ENCODE measurements at regions not wholly inside any gene's neighbourhood (a gene's known extent, or its start where the extent isn't known, plus 50 kb on each side); places are given as distances from the start of the nearest gene placed in this dataset.
"Not testable (repeated sequence)": the region's sequence is repeated elsewhere in the genome, so short reads cannot be mapped to it uniquely, and the experiment has no call there.

GRCh38 chr3:147113293-147114044, 292.9 kb downstream of the ZIC4 start:
- intact Hi-C loops (cut with micrococcal nuclease): no loop called here
- Histone ChIP-seq H3K27ac (ENCODE audit: low read depth, low read length) (no peak overlapping the region), H3K4me3 (ENCODE audit: low read length in 2 of 2) (no peak overlapping the region), H3K36me3 (ENCODE audit: insufficient read depth, low read length) (no peaks in the 10 kb centered on the region), H3K27me3 (ENCODE audit: insufficient read depth, low read length) (no peaks in the 10 kb centered on the region), H3K9me3 (ENCODE audit: control insufficient read depth in 1 of 2, low read length in 2 of 2) (no peaks in the 10 kb centered on the region), H3K4me1 (ENCODE audit: insufficient read depth, low read length) (no peaks in the 10 kb centered on the region)
- DNase-seq: no peak
- POLR2A ChIA-PET (ENCODE audit: partially characterized antibody): no interaction called here
- H3K27me3 Mint-ChIP-seq: no peaks in the 10 kb centered on the region
- H3K4me3 Mint-ChIP-seq: no peak overlapping the region
- H3K36me3 Mint-ChIP-seq: no peaks in the 10 kb centered on the region
- no peak overlapping the region for H3K27ac Mint-ChIP-seq
- H3K4me1 Mint-ChIP-seq: no peaks in the 10 kb centered on the region
- CTCF ChIA-PET (ENCODE audit: partially characterized antibody): no interaction called here
- peaks cover 0 to 8% (median 2%) of the 10 kb centered on the region in 8 donors for H3K9me3 Mint-ChIP-seq

- ChIA-PET POLR2A (ENCODE audit: partially characterized antibody) (no interaction called here), CTCF (ENCODE audit: partially characterized antibody) (no interaction called here)
- Histone ChIP-seq H3K9me3 (ENCODE audit: control insufficient read depth in 1 of 2, low read length in 2 of 2) (no peaks in the 10 kb centered on the region), H3K27me3 (ENCODE audit: insufficient read depth, low read length) (no peaks in the 10 kb centered on the region), H3K4me1 (ENCODE audit: insufficient read depth, low read length) (no peaks in the 10 kb centered on the region), H3K4me3 (ENCODE audit: low read length in 2 of 2) (no peak overlapping the region), H3K27ac (ENCODE audit: low read depth, low read length) (no peak overlapping the region), H3K36me3 (ENCODE audit: insufficient read depth, low read length) (no peaks in the 10 kb centered on the region)
- no peak overlapping the region for H3K4me3 Mint-ChIP-seq
- no peaks in the 10 kb centered on the region for H3K36me3 Mint-ChIP-seq
- no peaks in the 10 kb centered on the region for H3K27me3 Mint-ChIP-seq
- no peak overlapping the region for H3K27ac Mint-ChIP-seq
- no peaks in the 10 kb centered on the region for H3K4me1 Mint-ChIP-seq
- intact Hi-C loops (cut with micrococcal nuclease): no loop called here
- DNase-seq: no peak
- peaks cover 0 to 20% (median 4%) of the 10 kb centered on the region in 8 donors for H3K9me3 Mint-ChIP-seq
Measured at GRCh38 chr3:147099076-147099475, 307.3 kb downstream of the ZIC4 start.

- intact Hi-C loops (cut with micrococcal nuclease): no loop called here
- H3K9me3 ChIP-seq (ENCODE audit: control insufficient read depth in 1 of 2, low read length in 2 of 2): peaks cover 0 to 2% of the 10 kb centered on the region in 2 donors
- no peak overlapping the region for H3K4me3 Mint-ChIP-seq
- DNase-seq: no peak
- H3K27ac ChIP-seq (ENCODE audit: low read depth, low read length): no peak overlapping the region
- H3K27me3 ChIP-seq (ENCODE audit: insufficient read depth, low read length): no peaks in the 10 kb centered on the region
- no peaks in the 10 kb centered on the region for H3K4me1 Mint-ChIP-seq
- no peaks in the 10 kb centered on the region for H3K27me3 Mint-ChIP-seq
- no peaks in the 10 kb centered on the region for H3K36me3 ChIP-seq (ENCODE audit: insufficient read depth, low read length)
- no peak overlapping the region for H3K4me3 ChIP-seq (ENCODE audit: low read length in 2 of 2)
- POLR2A ChIA-PET (ENCODE audit: partially characterized antibody): no interaction called here
- no peaks in the 10 kb centered on the region for H3K4me1 ChIP-seq (ENCODE audit: insufficient read depth, low read length)
- no peak overlapping the region for H3K27ac Mint-ChIP-seq
- CTCF ChIA-PET (ENCODE audit: partially characterized antibody): no interaction called here
- H3K9me3 Mint-ChIP-seq: peaks cover 0 to 8% (median 1%) of the 10 kb centered on the region in 8 donors
- no peaks in the 10 kb centered on the region for H3K36me3 Mint-ChIP-seq
Measured at GRCh38 chr3:147090461-147090860, 315.9 kb downstream of the ZIC4 start.

- DNase-seq: no peak
- no peak overlapping the region for H3K27ac Mint-ChIP-seq
- H3K4me1 ChIP-seq (ENCODE audit: insufficient read depth, low read length): no peaks in the 10 kb centered on the region
Measured at GRCh38 chr3:147089286-147089685, 317.1 kb downstream of the ZIC4 start.

GRCh38 chr3:147059500-147059899, 346.8 kb downstream of the ZIC4 start:
- H3K9me3 ChIP-seq (ENCODE audit: control insufficient read depth in 1 of 2, low read length in 2 of 2); H3K27ac ChIP-seq (ENCODE audit: low read depth, low read length); H3K27ac Mint-ChIP-seq; H3K36me3 Mint-ChIP-seq; DNase-seq; H3K36me3 ChIP-seq (ENCODE audit: insufficient read depth, low read length); POLR2A ChIA-PET (ENCODE audit: partially characterized antibody); H3K4me3 Mint-ChIP-seq; H3K4me1 ChIP-seq (ENCODE audit: insufficient read depth, low read length); intact Hi-C loops (cut with micrococcal nuclease); H3K4me1 Mint-ChIP-seq; CTCF ChIA-PET (ENCODE audit: partially characterized antibody); H3K27me3 ChIP-seq (ENCODE audit: insufficient read depth, low read length); H3K27me3 Mint-ChIP-seq; H3K4me3 ChIP-seq (ENCODE audit: low read length in 2 of 2): not testable (repeated sequence)
- peaks cover 0 to 26% (median 15%) of the 10 kb centered on the region in 8 donors for H3K9me3 Mint-ChIP-seq

More at GRCh38 chr3:147089286-147089685, 317.1 kb downstream of the ZIC4 start:
- Mint-ChIP-seq H3K4me3 (no peak overlapping the region), H3K4me1 (no peaks in the 10 kb centered on the region), H3K36me3 (no peaks in the 10 kb centered on the region), H3K27me3 (no peaks in the 10 kb centered on the region), H3K9me3 (peaks cover 0 to 4% (median under 1%) of the 10 kb centered on the region in 8 donors)
- no peak overlapping the region for H3K27ac ChIP-seq (ENCODE audit: low read depth, low read length)
- ChIA-PET CTCF (ENCODE audit: partially characterized antibody) (no interaction called here), POLR2A (ENCODE audit: partially characterized antibody) (no interaction called here)
- H3K9me3 ChIP-seq (ENCODE audit: control insufficient read depth in 1 of 2, low read length in 2 of 2): peaks cover 0 to 2% of the 10 kb centered on the region in 2 donors
- no peaks in the 10 kb centered on the region for H3K36me3 ChIP-seq (ENCODE audit: insufficient read depth, low read length)
- intact Hi-C loops (cut with micrococcal nuclease): no loop called here
- no peak overlapping the region for H3K4me3 ChIP-seq (ENCODE audit: low read length in 2 of 2)
- H3K27me3 ChIP-seq (ENCODE audit: insufficient read depth, low read length): no peaks in the 10 kb centered on the region

GRCh38 chr3:147049821-147050220, 356.5 kb downstream of the ZIC4 start:
- Histone ChIP-seq H3K27me3 (ENCODE audit: insufficient read depth, low read length) (no peaks in the 10 kb centered on the region), H3K27ac (ENCODE audit: low read depth, low read length) (no peak overlapping the region), H3K4me3 (ENCODE audit: low read length in 2 of 2) (no peak overlapping the region), H3K36me3 (ENCODE audit: insufficient read depth, low read length) (no peaks in the 10 kb centered on the region), H3K9me3 (ENCODE audit: control insufficient read depth in 1 of 2, low read length in 2 of 2) (no peaks in the 10 kb centered on the region), H3K4me1 (ENCODE audit: insufficient read depth, low read length) (no peaks in the 10 kb centered on the region)
- intact Hi-C loops (cut with micrococcal nuclease): no loop called here
- no peak for DNase-seq
- POLR2A ChIA-PET (ENCODE audit: partially characterized antibody): no interaction called here
- no peak overlapping the region for H3K27ac Mint-ChIP-seq
- CTCF ChIA-PET (ENCODE audit: partially characterized antibody): no interaction called here
- peaks cover 0 to 1% (median 0%) of the 10 kb centered on the region in 4 donors for H3K4me1 Mint-ChIP-seq
- no peaks in the 10 kb centered on the region for H3K27me3 Mint-ChIP-seq
- H3K9me3 Mint-ChIP-seq: peaks cover 2 to 36% (median 13%) of the 10 kb centered on the region in 8 donors
- no peak overlapping the region for H3K4me3 Mint-ChIP-seq
- H3K36me3 Mint-ChIP-seq: no peaks in the 10 kb centered on the region

GRCh38 chr3:147049305-147049704, 357.0 kb downstream of the ZIC4 start:
- Histone ChIP-seq H3K36me3 (ENCODE audit: insufficient read depth, low read length) (no peaks in the 10 kb centered on the region), H3K27ac (ENCODE audit: low read depth, low read length) (no peak overlapping the region), H3K9me3 (ENCODE audit: control insufficient read depth in 1 of 2, low read length in 2 of 2) (no peaks in the 10 kb centered on the region), H3K4me3 (ENCODE audit: low read length in 2 of 2) (no peak overlapping the region), H3K4me1 (ENCODE audit: insufficient read depth, low read length) (no peaks in the 10 kb centered on the region), H3K27me3 (ENCODE audit: insufficient read depth, low read length) (no peaks in the 10 kb centered on the region)
- Mint-ChIP-seq H3K9me3 (peaks cover 2 to 39% (median 11%) of the 10 kb centered on the region in 8 donors), H3K27me3 (no peaks in the 10 kb centered on the region), H3K27ac (no peak overlapping the region), H3K36me3 (no peaks in the 10 kb centered on the region), H3K4me1 (peaks cover 0 to 1% (median 0%) of the 10 kb centered on the region in 4 donors), H3K4me3 (no peak overlapping the region)
- ChIA-PET POLR2A (ENCODE audit: partially characterized antibody) (no interaction called here), CTCF (ENCODE audit: partially characterized antibody) (no interaction called here)
- intact Hi-C loops (cut with micrococcal nuclease): no loop called here
- no peak for DNase-seq

All from CD4-positive, alpha-beta memory T cell (primary cell).